NCI-H1105 treated with DMSO at 0.1 percent for 48 hours (cell line): ENCODE measurements at regions not wholly inside any gene's neighbourhood (a gene's known extent, or its start where the extent isn't known, plus 50 kb on each side); places are given as distances from the start of the nearest gene placed in this dataset.

ENCODE experiments used
- DNase-seq: peaks from one replicate; lab custom pipeline; 2025; lab: John Stamatoyannopoulos, UW

GRCh38 chr6:6891949-6892461 lies 215.8 kb upstream of the RREB1 start:
- DNase-seq: no peak

- no peak for DNase-seq
Observed at GRCh38 chr6:6892744-6893583, 214.8 kb upstream of the RREB1 start.

- no peak for DNase-seq
Observed at GRCh38 chr6:6893701-6894100, 214.1 kb upstream of the RREB1 start.

DNA sequence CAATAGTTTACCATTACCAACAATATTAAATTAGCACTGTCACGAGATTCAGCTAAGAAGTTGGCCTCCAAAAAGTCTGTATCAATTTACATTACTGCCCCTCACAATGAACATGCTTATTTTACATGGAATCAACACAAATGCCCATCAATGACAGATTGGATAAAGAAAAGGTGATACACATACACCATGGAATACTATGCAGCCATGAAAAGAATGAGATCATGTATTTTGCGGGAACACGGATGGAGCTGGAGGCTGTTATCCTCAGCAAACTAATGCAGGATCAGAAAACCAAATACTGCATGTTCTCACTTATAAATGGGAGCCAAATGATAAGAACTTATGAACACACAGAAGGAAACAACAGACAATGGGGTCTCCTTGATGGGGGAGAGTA lies 211.8 kb upstream of the RREB1 start:
- DNase-seq: no peak

DNA sequence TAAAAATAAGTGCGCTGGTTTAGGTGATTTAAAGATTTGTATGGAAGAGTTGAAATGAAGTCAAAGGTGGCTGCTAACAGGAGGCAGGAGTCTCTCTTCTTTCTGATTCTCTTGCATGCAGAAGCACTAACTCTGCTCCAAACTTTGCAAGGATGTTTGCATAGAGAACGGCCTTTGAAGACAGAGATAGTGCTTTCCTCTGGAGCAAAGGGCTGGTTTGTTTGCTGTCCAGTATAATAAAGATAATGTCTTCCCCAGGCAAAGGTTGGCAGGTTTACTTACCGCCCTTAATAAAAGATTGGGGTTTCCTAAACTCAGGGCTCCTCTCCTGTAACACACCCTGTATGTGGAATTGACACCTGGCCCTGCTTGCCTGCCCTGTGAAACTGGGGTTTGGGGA lies 210.6 kb upstream of the RREB1 start:
- no peak for DNase-seq

DNA sequence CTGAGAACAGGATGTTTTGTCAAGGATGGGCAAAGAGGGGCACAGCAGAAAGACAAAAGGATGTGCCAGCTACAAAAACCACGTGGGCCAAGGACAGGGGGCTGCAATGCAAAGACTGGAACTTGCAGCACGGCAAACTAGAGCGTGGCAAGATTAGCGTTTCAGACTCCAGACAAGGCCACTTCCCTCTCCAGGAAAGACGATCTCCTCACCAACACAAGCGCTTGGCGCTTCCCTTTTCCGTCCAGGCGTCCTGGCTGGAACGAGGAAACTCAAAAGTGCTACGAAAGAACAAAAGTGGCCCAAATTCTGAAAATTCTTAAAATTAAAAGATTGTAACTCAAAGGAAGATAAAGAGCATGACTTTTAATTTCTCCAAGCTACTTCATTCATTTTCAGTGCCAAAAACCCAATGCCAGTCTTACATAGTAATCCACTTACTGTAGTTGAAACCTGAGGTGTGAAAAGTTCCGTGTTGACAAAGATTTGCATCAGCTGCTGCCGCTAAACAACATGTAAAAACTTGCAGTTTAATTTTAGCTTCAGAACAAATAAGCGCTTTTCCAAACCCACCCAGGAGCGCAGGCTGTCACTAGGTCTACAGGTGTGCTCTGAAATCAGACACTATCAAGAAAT lies 207.1 kb upstream of the RREB1 start:
- peak; percentile 84 for DNase-seq

- DNase-seq: peak; percentile 84
Observed at GRCh38 chr6:6901205-6901719, 206.5 kb upstream of the RREB1 start.

DNA sequence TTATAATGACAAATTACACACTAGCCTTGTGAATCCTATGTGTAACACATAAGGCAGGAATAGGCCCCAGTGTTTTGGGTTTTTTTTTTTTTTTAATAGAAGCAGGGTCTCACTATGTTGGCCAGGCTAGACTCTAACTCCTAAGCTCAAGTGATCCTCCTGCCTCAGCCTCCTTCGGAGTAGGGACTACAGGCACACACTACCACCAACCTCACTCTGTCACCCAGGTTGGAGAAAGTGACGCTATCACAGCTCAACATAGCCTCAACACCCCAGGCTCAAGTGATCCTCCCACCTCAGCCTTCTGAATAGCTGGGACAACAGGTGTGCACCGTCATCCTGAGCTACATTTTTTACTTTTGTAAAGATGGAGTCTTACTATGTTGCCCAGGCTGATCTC lies 205.8 kb upstream of the RREB1 start:
- DNase-seq: no peak

DNA sequence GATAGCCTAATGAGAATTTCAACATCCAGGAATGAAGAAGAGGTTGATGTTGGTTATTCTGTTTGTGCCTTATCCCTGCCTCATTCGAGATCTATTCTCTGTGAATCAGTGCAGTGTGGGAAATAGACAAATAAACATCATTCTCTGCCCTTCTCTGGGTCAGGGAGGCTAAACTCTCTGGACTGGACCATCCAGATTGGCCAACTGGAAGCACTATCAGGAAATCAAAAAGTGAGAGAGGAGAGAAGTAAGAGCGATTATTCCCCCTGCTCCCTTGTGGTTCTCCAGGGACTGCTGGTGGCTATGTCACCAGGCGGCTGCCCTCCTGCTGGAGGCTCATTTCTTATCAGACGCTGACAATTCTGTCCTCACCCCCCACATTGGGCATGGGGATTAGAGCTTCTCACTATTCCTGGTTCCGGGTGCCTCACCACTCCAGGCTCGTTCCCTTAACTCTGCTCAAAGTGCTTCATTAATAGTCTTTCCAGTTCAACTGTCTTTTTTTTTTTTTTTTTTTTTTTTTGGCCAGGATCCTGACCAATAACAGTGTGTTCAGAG lies 201.7 kb upstream of the RREB1 start:
- no peak for DNase-seq

- no peak for DNase-seq
Observed at GRCh38 chr6:6906570-6907213, 201.1 kb upstream of the RREB1 start.

DNA sequence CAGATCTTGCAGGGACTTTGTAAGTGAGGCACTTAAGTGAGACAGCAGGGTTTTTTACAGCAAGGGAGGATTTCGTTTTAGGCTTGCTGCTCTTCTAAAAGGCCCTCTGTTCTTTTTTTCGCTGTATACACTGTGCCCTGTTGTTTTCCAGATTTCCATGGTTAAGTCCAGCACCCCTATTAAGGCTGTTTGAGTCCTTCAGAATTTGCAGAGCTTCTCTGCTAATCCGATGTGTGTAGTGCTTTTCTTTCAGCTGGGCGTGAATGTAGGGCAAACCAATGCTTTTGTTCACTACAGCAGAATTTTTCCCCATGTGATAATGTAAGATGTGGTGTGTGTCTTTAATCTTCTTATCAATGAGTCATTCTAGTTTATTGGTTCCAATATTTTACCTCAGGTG lies 200.5 kb upstream of the RREB1 start:
- no peak for DNase-seq

- no peak for DNase-seq
Observed at GRCh38 chr6:6908121-6908520, 199.6 kb upstream of the RREB1 start.

- no peak for DNase-seq
Observed at GRCh38 chr6:6909111-6909510, 198.7 kb upstream of the RREB1 start.

GRCh38 chr6:6910734-6911295 lies 196.9 kb upstream of the RREB1 start:
- DNase-seq: no peak

DNA sequence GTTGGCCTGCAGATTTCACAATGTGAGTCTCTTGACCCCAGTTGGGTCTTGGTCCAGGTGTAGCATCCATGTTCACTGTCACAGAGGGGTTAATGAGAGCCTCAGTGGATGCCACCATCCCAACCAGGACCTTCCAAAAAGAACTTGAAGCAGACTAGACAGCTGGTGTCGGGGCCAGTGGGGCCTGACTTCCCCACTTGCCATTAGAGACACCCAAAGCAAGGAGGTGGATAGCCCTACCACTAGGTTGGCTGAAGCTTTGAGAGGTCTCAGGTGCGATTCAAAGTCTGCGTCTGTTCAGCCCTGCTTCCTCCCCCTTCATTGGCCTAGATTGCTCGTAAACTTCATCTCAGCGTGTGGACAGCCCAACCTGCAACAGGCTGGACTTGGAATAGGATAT lies 196.4 kb upstream of the RREB1 start:
- no peak for DNase-seq

GRCh38 chr6:6912817-6913744 lies 194.7 kb upstream of the RREB1 start:
- DNase-seq: no peak

- no peak for DNase-seq
Observed at GRCh38 chr6:6915219-6915618, 192.5 kb upstream of the RREB1 start.

DNA sequence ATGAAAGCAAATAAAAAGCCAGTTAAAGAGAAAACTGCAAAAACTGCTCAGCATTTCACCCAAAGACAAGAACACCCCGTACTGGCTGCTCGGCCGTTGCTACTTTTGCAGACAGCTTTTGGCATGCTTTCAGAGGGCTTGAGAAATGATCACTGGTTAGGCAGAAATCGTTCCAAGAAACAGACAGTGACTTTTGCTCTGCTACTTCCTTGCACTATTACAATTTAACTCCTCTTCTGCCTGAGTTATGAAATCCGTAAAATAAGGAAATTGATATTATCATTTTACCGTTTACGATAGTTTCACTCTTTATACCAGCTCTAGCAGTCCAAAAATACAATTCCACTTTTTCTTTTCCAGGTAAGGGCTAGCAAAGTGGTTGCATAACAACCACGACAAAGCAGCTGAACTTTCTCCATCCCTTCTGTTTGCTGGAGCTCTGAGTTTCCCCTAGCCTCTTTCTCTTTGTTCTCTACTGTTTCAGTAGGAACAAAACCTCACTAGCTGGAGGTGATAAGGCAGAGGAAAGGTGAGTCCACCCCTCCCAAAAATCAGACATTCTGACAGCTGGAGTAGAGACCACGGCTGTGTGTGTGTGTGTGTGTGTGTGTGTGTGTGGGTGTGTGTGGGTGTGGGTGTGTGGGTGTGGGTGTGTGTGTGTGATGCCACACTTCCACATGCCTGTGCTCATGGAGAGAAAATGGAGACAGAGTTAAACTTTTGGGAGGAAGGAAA lies 191.8 kb upstream of the RREB1 start:
- no peak for DNase-seq

DNA sequence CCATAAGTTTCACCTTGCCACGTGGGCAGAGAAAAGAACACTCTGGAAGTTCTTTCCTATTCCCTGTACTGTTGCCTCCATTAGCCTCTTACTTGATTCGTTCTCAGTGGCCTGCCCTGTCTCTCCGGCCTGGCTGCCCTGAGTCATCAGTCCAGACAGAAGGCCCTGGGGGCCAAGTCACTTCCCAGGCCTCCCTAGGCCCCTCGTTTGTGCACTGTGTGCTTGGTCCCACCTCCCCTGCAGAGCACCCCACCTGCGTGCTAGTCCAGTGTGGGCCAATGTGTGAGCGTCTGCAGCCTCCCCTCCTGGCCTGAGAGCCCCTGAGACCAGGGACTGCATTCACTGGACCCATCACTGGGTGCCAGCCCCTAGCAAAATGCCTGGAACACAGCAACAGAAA lies 191.2 kb upstream of the RREB1 start:
- no peak for DNase-seq
